Panc1 (cell line): ENCODE measurements at regions not wholly inside any gene's neighbourhood (a gene's known extent, or its start where the extent isn't known, plus 50 kb on each side); places are given as distances from the start of the nearest gene placed in this dataset.

Experiments used
- CTCF ChIP-seq: fragments of 450-650 bp; IDR thresholded peaks from 2 replicates; pipeline ENCODE4 v1.5.1; 2017; ENCODE audit warnings: mild to moderate bottlenecking
- POLR2AphosphoS5 ChIP-seq: IDR thresholded peaks from 2 replicates; pipeline ENCODE4 v1.6.1; 2012; ENCODE audit warnings: mild to moderate bottlenecking, low read depth, low read length, moderate library complexity

GRCh38 chr4:11197631-11198341 is 230.9 kb downstream of the HS3ST1 start:
- TF ChIP-seq CTCF (no peak), POLR2AphosphoS5 (no peak)
